Tibial nerve (tissue), 4 donors: ENCODE measurements at regions not wholly inside any gene's neighbourhood (a gene's known extent, or its start where the extent isn't known, plus 50 kb on each side); places are given as distances from the start of the nearest gene placed in this dataset.

Source experiments
- DNase-seq, 2 donors: peaks; one replicate each; pipeline ENCODE4 v3.0.0-alpha.2; 2019; ENCODE audit warnings: low spot score in 2 of 2
- H3K27ac ChIP-seq, 4 donors: fragments of 200-600 bp; sonication (generic) in 3 of 4; one replicate each; pipeline ENCODE4 v1.5.1; 2017 to 2019; ENCODE audit warnings: mild to moderate bottlenecking in 1 of 4
- H3K27me3 ChIP-seq, 2 donors: fragments of 200-600 bp; sonication (generic) in 1 of 2; one replicate each; pipeline versions ENCODE4 v1.5.1 to v1.6.0; 2017 to 2019
- H3K36me3 ChIP-seq, 3 donors: fragments of 200-600 bp; sonication (generic); one replicate each; pipeline ENCODE4 v1.5.1; 2018 to 2019
- H3K4me1 ChIP-seq, 4 donors: fragments of 200-600 bp; sonication (generic) in 3 of 4; one replicate each; pipeline ENCODE4 v1.5.1; 2017 to 2019
- H3K4me3 ChIP-seq, 4 donors: fragments of 200-600 bp; sonication (generic) in 3 of 4; one replicate each; pipeline ENCODE4 v1.5.1; 2017 to 2019; ENCODE audit warnings: mild to moderate bottlenecking in 1 of 4, moderate library complexity in 1 of 4
- H3K9me3 ChIP-seq, 4 donors: fragments of 200-600 bp; sonication (generic) in 3 of 4; one replicate each; pipeline ENCODE4 v1.5.1; 2017 to 2019
- CTCF ChIP-seq, 5 experiments: fragments of 200-600 bp in 3 of 5; fragments of 450-650 bp in 2 of 5; sonication (generic) in 3 of 5; IDR thresholded peaks; one replicate each; pipeline ENCODE4 v1.5.1; 2016 to 2019; ENCODE audit warnings: antibody characterized with exemption in 5 of 5, mild to moderate bottlenecking in 3 of 5, moderate library complexity in 2 of 5
- EP300 ChIP-seq, 2 donors: sonication (generic); formaldehyde crosslinking; IDR thresholded peaks; one replicate each; pipeline ENCODE4 v1.6.1; 2017; ENCODE audit warnings: antibody characterized with exemption in 2 of 2, mild to moderate bottlenecking in 1 of 2
- POLR2A ChIP-seq, 2 donors: fragments of 450-650 bp; IDR thresholded peaks; one replicate each; pipeline ENCODE4 v1.6.1; 2017; ENCODE audit warnings: antibody characterized with exemption in 2 of 2, mild to moderate bottlenecking in 2 of 2, moderate library complexity in 2 of 2
- WGBS, 2 donors: methylation state at CpG; one replicate each; pipeline ENCODE4 v1.1.5; 2018; 5-methylcytosine and 5-hydroxymethylcytosine counted together

- no peaks in the 10 kb centered on the region for H3K36me3 ChIP-seq
- no peaks in the 10 kb centered on the region for H3K9me3 ChIP-seq
- 20 to 37% methylated on average over 13 to 14 of the region's 14 CpGs for WGBS, 2 donors
- peaks cover 0 to 26% (median 13%) of the 10 kb centered on the region in 4 donors for H3K4me1 ChIP-seq
- no peaks in the 10 kb centered on the region for H3K27me3 ChIP-seq
- DNase-seq: peak in 1 of 2 donors; percentile 28
- H3K4me3 ChIP-seq: peak overlapping the region in 1 of 4 donors; percentile 16
- peak overlapping the region in 2 of 4 donors; percentile 43 to 66 for H3K27ac ChIP-seq
- peak in 1 of 5 experiments; percentile 14 for TF ChIP-seq CTCF (IDR thresholded peaks at IDR 0.05)
- no peak for TF ChIP-seq EP300 (IDR thresholded peaks at IDR 0.05)
Measured at GRCh38 chr16:87178177-87178863, 138.9 kb downstream of the C16orf95 start.

GRCh38 chr16:87178977-87179376 lies 138.2 kb downstream of the C16orf95 start:
- TF ChIP-seq EP300 (IDR thresholded peaks at IDR 0.05) (peak in 1 of 2 donors; percentile 7), CTCF (IDR thresholded peaks at IDR 0.05) (no peak), POLR2A (IDR thresholded peaks at IDR 0.05) (no peak)
- DNase-seq: no peak
- no peaks in the 10 kb centered on the region for H3K27me3 ChIP-seq
- no peak overlapping the region for H3K4me3 ChIP-seq
- 12 to 22% methylated on average over 6 to 7 of the region's 9 CpGs for WGBS, 2 donors
- H3K9me3 ChIP-seq: no peaks in the 10 kb centered on the region
- H3K36me3 ChIP-seq: no peaks in the 10 kb centered on the region
- peak overlapping the region in 2 of 4 donors; percentile 43 to 66 for H3K27ac ChIP-seq
- H3K4me1 ChIP-seq: peaks cover 0 to 23% (median 13%) of the 10 kb centered on the region in 4 donors

- no peak for DNase-seq
- no peak for TF ChIP-seq POLR2A (IDR thresholded peaks at IDR 0.05)
- Histone ChIP-seq H3K4me1 (peaks cover 0 to 25% (median 13%) of the 10 kb centered on the region in 4 donors), H3K9me3 (no peaks in the 10 kb centered on the region), H3K36me3 (no peaks in the 10 kb centered on the region), H3K4me3 (no peak overlapping the region), H3K27me3 (no peaks in the 10 kb centered on the region), H3K27ac (no peak overlapping the region)
- 85 to 98% methylated on average over 6 of the region's 6 CpGs for WGBS, 2 donors
Measured at GRCh38 chr16:87180069-87180468, 137.1 kb downstream of the C16orf95 start.

- peaks cover 0 to 35% (median 11%) of the 10 kb centered on the region in 4 donors for H3K4me1 ChIP-seq
- no peak overlapping the region for H3K27ac ChIP-seq
- no peak for DNase-seq
- 44 to 58% methylated on average over 3 of the region's 3 CpGs for WGBS, 2 donors
- no peak for TF ChIP-seq POLR2A (IDR thresholded peaks at IDR 0.05)
- no peak for TF ChIP-seq CTCF (IDR thresholded peaks at IDR 0.05)
- no peaks in the 10 kb centered on the region for H3K27me3 ChIP-seq
- no peaks in the 10 kb centered on the region for H3K36me3 ChIP-seq
- no peak overlapping the region for H3K4me3 ChIP-seq
- no peaks in the 10 kb centered on the region for H3K9me3 ChIP-seq
Measured at GRCh38 chr16:87182759-87183158, 134.4 kb downstream of the C16orf95 start.

GRCh38 chr16:87183647-87184046 lies 133.5 kb downstream of the C16orf95 start:
- H3K36me3 ChIP-seq: no peaks in the 10 kb centered on the region
- no peak overlapping the region for H3K27ac ChIP-seq
- DNase-seq: no peak
- peaks cover 0 to under 1% (median 0%) of the 10 kb centered on the region in 4 donors for H3K9me3 ChIP-seq
- TF ChIP-seq POLR2A (IDR thresholded peaks at IDR 0.05) (no peak), EP300 (IDR thresholded peaks at IDR 0.05) (no peak), CTCF (IDR thresholded peaks at IDR 0.05) (no peak)
- WGBS, 2 donors: 87 to 94% methylated on average over 9 to 10 of the region's 10 CpGs
- H3K4me1 ChIP-seq: peaks cover 0 to 28% (median 7%) of the 10 kb centered on the region in 4 donors
- H3K27me3 ChIP-seq: no peaks in the 10 kb centered on the region
- H3K4me3 ChIP-seq: no peak overlapping the region
